Endothelial cell (in vitro differentiated cells): ENCODE measurements at regions not wholly inside any gene's neighbourhood (a gene's known extent, or its start where the extent isn't known, plus 50 kb on each side); places are given as distances from the start of the nearest gene placed in this dataset.

Experiments used
- DNase-seq: peaks from one replicate; pipeline ENCODE4 v3.0.0; 2021; ENCODE audit warnings: low spot score
- H3K27ac Mint-ChIP-seq: one replicate; pipeline ENCODE4 v1.8.0; 2021; ENCODE audit warnings: mixed read lengths, inconsistent platforms; ENCODE audit not compliant: unreplicated experiment
- H3K27me3 Mint-ChIP-seq: one replicate; pipeline ENCODE4 v1.8.0; 2021; ENCODE audit warnings: mild to moderate bottlenecking, moderate library complexity, mixed read lengths, inconsistent platforms; ENCODE audit not compliant: unreplicated experiment
- H3K36me3 Mint-ChIP-seq: one replicate; pipeline ENCODE4 v1.8.0; 2021; ENCODE audit warnings: mild to moderate bottlenecking, low read depth, mixed read lengths, inconsistent platforms; ENCODE audit not compliant: unreplicated experiment
- H3K4me1 Mint-ChIP-seq: one replicate; pipeline ENCODE4 v1.8.0; 2021; ENCODE audit warnings: mild to moderate bottlenecking, mixed read lengths, inconsistent platforms; ENCODE audit not compliant: unreplicated experiment
- H3K4me3 Mint-ChIP-seq: one replicate; pipeline ENCODE4 v1.8.0; 2021; ENCODE audit warnings: mild to moderate bottlenecking, mixed read lengths, inconsistent platforms; ENCODE audit not compliant: unreplicated experiment
- H3K9me3 Mint-ChIP-seq: one replicate; pipeline ENCODE4 v1.8.0; 2021; ENCODE audit warnings: mixed read lengths, inconsistent platforms; ENCODE audit not compliant: unreplicated experiment
- CTCF ChIP-seq: fragments of 200-600 bp; sonication (generic); IDR thresholded peaks from one replicate; pipeline ENCODE4 v1.5.0; 2021; ENCODE audit warnings: antibody characterized with exemption; ENCODE audit not compliant: unreplicated experiment

- H3K4me1 Mint-ChIP-seq = no peaks in the 10 kb centered on the region
- no peaks in the 10 kb centered on the region for H3K27me3 Mint-ChIP-seq
- no peak for TF ChIP-seq CTCF
- H3K4me3 Mint-ChIP-seq = no peak overlapping the region
- H3K27ac Mint-ChIP-seq = no peak overlapping the region
- no peak for DNase-seq
- H3K9me3 Mint-ChIP-seq = no peaks in the 10 kb centered on the region
- no peaks in the 10 kb centered on the region for H3K36me3 Mint-ChIP-seq
Measured at GRCh38 chrX:64536736-64537135, 141.5 kb upstream of the MTMR8 start.
